Thyroid gland (tissue), 4 donors: ENCODE measurements at regions not wholly inside any gene's neighbourhood (a gene's known extent, or its start where the extent isn't known, plus 50 kb on each side); places are given as distances from the start of the nearest gene placed in this dataset.

Source experiments
- DNase-seq, 2 donors: peaks; one replicate each; pipeline ENCODE4 v3.0.0-alpha.2; 2019
- H3K27ac ChIP-seq, 3 donors: fragments of 200-600 bp; sonication (generic); 1 replicate in 2 of 3; 2 replicates in 1 of 3; pipeline ENCODE4 v1.5.1; 2016 to 2019; ENCODE audit warnings: mild to moderate bottlenecking in 1 of 3, moderate library complexity in 1 of 3
- H3K27me3 ChIP-seq: fragments of 200-600 bp; sonication (generic); one replicate; pipeline ENCODE4 v1.5.1; 2019
- H3K36me3 ChIP-seq, 2 donors: fragments of 200-600 bp; sonication (generic); one replicate each; pipeline ENCODE4 v1.5.1; 2016 to 2019
- H3K4me1 ChIP-seq, 2 donors: fragments of 200-600 bp; sonication (generic); one replicate each; pipeline ENCODE4 v1.5.1; 2017 to 2019
- H3K4me3 ChIP-seq, 3 donors: fragments of 200-600 bp; sonication (generic); replicated peaks in 1 of 3; 1 replicate in 2 of 3; 2 replicates in 1 of 3; pipeline ENCODE4 v1.5.1; 2016; ENCODE audit warnings: mild to moderate bottlenecking in 1 of 3
- H3K9me3 ChIP-seq: fragments of 200-600 bp; sonication (generic); one replicate; pipeline ENCODE4 v1.5.1; 2017
- CTCF ChIP-seq, 6 experiments: fragments of 200-600 bp in 3 of 6; fragments of 450-650 bp in 3 of 6; sonication (generic) in 3 of 6; IDR thresholded peaks; one replicate each; pipeline ENCODE4 v1.5.1; 2016 to 2019; ENCODE audit warnings: antibody characterized with exemption in 6 of 6, mild to moderate bottlenecking in 2 of 6, inconsistent platforms in 1 of 6, moderate library complexity in 1 of 6
- POLR2A ChIP-seq, 2 donors: fragments of 450-650 bp; IDR thresholded peaks; one replicate each; pipeline ENCODE4 v1.6.1; 2017; ENCODE audit warnings: antibody characterized with exemption in 2 of 2, mild to moderate bottlenecking in 2 of 2, moderate library complexity in 1 of 2
- WGBS, 2 donors: methylation state at CpG; one replicate each; pipeline ENCODE4 v1.1.5; 2017; 5-methylcytosine and 5-hydroxymethylcytosine counted together
- intact Hi-C: fragments of 100-400 bp; cut with DNase I; formaldehyde crosslinking; loops from one replicate; pipeline ENCODE4 v1.15.1; 2023

DNA sequence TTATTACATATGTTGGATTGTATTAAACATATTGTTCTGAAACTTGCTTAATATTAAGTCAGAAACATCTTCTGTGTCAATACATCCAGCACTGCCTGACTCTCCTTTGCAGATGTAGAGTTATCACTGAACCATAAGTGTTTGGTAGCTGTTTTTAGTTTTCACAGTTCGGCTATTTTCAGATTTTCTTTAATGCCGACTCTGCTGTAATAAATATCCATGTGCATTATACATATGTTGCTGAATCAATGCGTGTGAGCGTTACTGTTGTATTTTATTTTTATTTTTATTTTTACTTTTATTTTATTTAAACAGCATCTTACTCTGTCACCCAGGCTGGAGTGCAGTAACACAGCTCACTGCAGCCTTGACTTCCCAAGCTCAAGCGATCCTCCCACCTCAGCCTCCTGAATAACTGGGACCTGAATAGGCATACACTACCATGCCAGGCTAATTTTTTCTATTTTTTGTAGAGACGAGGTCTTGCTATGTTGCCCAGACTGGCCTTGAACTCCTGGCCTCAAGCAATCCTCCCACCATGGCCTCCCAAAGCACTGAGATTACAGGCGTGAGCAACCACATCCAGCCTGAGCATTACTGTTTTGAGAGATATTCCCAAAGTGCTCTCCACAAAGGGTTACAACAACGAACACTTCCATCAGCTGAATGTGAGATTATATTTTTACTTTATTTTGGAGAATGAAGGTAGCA is 50.7 kb upstream of the NOCT start:
- intact Hi-C loops: no loop called here
- no peaks in the 10 kb centered on the region for H3K36me3 ChIP-seq
- TF ChIP-seq POLR2A (IDR thresholded peaks at IDR 0.05) (no peak), CTCF (IDR thresholded peaks at IDR 0.05) (no peak)
- DNase-seq: no peak
- 92 to 95% methylated on average over 8 of the region's 8 CpGs for WGBS, 2 donors
- no peak overlapping the region for H3K4me3 ChIP-seq
- H3K9me3 ChIP-seq: no peaks in the 10 kb centered on the region
- H3K27me3 ChIP-seq: no peaks in the 10 kb centered on the region
- no peak overlapping the region for H3K27ac ChIP-seq
- no peaks in the 10 kb centered on the region for H3K4me1 ChIP-seq

- Histone ChIP-seq H3K27ac (no peak overlapping the region), H3K36me3 (no peaks in the 10 kb centered on the region), H3K27me3 (no peaks in the 10 kb centered on the region), H3K9me3 (no peaks in the 10 kb centered on the region), H3K4me1 (no peaks in the 10 kb centered on the region), H3K4me3 (no peak overlapping the region)
- no peak for TF ChIP-seq CTCF (IDR thresholded peaks at IDR 0.05)
- no peak for TF ChIP-seq POLR2A (IDR thresholded peaks at IDR 0.05)
- no peak for DNase-seq
- WGBS, 2 donors: 73 to 74% methylated on average over 4 of the region's 4 CpGs
- intact Hi-C loops: no loop called here
Observed at GRCh38 chr4:138963412-138963811, 52.2 kb upstream of the NOCT start.

DNA sequence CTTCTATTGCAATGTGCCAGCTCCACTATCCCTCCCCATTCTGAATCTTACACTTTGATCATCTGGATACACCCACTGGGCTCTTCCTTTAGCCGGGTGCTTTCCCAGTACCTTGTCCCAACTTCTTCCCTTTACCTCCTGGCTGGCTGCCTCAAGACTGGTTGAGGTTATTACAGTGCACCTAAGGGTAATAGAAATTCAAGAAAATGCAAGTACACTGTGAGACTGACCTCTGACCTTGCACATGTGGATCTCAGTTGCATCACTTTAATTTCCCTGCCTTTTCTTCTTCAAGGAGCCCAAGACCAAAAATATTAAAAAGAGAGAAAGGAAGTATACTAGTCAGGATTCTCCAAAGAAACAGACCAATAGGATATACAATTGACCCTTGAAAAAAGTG is 53.9 kb upstream of the NOCT start:
- no peaks in the 10 kb centered on the region for H3K36me3 ChIP-seq
- no peaks in the 10 kb centered on the region for H3K4me1 ChIP-seq
- DNase-seq: no peak
- no peak overlapping the region for H3K4me3 ChIP-seq
- no peak overlapping the region for H3K27ac ChIP-seq
- no peaks in the 10 kb centered on the region for H3K27me3 ChIP-seq
- no peaks in the 10 kb centered on the region for H3K9me3 ChIP-seq
- 68 to 84% methylated on average over 1 of the region's 1 CpG for WGBS, 2 donors
- TF ChIP-seq CTCF (IDR thresholded peaks at IDR 0.05): no peak
- no peak for TF ChIP-seq POLR2A (IDR thresholded peaks at IDR 0.05)
- intact Hi-C loops: no loop called here

DNA sequence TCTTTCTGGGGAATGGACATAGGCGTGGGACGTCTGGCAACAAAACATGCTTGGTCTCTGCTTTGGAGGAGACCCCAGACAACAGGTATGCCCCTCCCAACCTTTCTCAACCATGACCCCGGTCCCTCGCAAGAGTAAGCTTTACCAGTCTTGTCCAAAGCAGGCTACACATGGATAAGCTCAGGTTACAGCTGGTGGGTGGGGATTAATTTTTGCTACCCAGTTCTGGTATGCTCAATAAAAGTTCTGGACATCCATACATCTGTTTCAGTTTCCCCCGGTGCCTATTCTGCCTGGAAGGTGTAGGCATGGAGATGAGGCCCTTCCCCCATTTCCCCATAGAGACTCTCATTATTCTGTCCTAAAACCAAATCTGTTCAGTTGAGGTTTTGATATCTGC is 54.5 kb upstream of the NOCT start:
- no peak overlapping the region for H3K27ac ChIP-seq
- H3K27me3 ChIP-seq: no peaks in the 10 kb centered on the region
- intact Hi-C loops: no loop called here
- no peak overlapping the region for H3K4me3 ChIP-seq
- H3K9me3 ChIP-seq: no peaks in the 10 kb centered on the region
- WGBS, 2 donors: 83 to 92% methylated on average over 5 of the region's 5 CpGs
- no peaks in the 10 kb centered on the region for H3K4me1 ChIP-seq
- no peak for DNase-seq
- no peaks in the 10 kb centered on the region for H3K36me3 ChIP-seq
- TF ChIP-seq CTCF (IDR thresholded peaks at IDR 0.05): no peak

- Histone ChIP-seq H3K36me3 (no peaks in the 10 kb centered on the region), H3K27ac (no peak overlapping the region), H3K4me1 (no peaks in the 10 kb centered on the region), H3K9me3 (no peaks in the 10 kb centered on the region), H3K4me3 (no peak overlapping the region), H3K27me3 (no peaks in the 10 kb centered on the region)
- intact Hi-C loops: no loop called here
- TF ChIP-seq CTCF (IDR thresholded peaks at IDR 0.05): no peak
- no peak for TF ChIP-seq POLR2A (IDR thresholded peaks at IDR 0.05)
- WGBS, 2 donors: 57 to 61% methylated on average over 4 of the region's 4 CpGs
- DNase-seq: no peak
Observed at GRCh38 chr4:138960175-138960710, 55.3 kb upstream of the NOCT start.
